ENCODE measurements at regions not wholly inside any gene's neighbourhood (a gene's known extent, or its start where the extent isn't known, plus 50 kb on each side); places are given as distances from the start of the nearest gene placed in this dataset.
A peak's percentile ranks its signal among the peaks of the same experiment; 100 is the strongest.

- no peak for DNase-seq
- Histone ChIP-seq H3K18ac (ENCODE audit: low read length) (no peak overlapping the region), H3K23ac (ENCODE audit: low read length) (no peak overlapping the region), H2BK12ac (ENCODE audit: low read length) (no peak overlapping the region), H3K9me3 (ENCODE audit: insufficient read depth, low read depth, low read length) (no peaks in the 10 kb centered on the region), H3K79me2 (ENCODE audit: control insufficient read depth, insufficient read depth, low read length, poor library complexity) (no peaks in the 10 kb centered on the region), H3K4ac (ENCODE audit: low read depth, low read length) (no peak overlapping the region), H3K9ac (ENCODE audit: low read length) (no peak overlapping the region), H3K4me1 (ENCODE audit: control insufficient read depth in 1 of 2, insufficient read depth in 2 of 2, low read length in 2 of 2) (no peaks in the 10 kb centered on the region), H3K4me2 (ENCODE audit: low read length) (no peak overlapping the region), H3K27ac (ENCODE audit: low read depth, low read length) (no peak overlapping the region), H4K91ac (ENCODE audit: low read depth, low read length) (no peak overlapping the region), H3K79me1 (ENCODE audit: low read length) (no peaks in the 10 kb centered on the region), H2AK5ac (ENCODE audit: low read length) (no peak overlapping the region), H3K4me3 (ENCODE audit: low read depth, low read length) (no peak overlapping the region), H3K36me3 (ENCODE audit: control insufficient read depth in 1 of 2, insufficient read depth in 2 of 2, low read length in 2 of 2) (no peaks in the 10 kb centered on the region), H2BK120ac (ENCODE audit: insufficient read depth, low read length, poor library complexity) (no peak overlapping the region), H2AFZ (ENCODE audit: insufficient read depth, low read length, poor library complexity) (no peak overlapping the region), H4K12ac (ENCODE audit: low read depth, low read length) (no peak overlapping the region), H3K14ac (ENCODE audit: low read length) (no peak overlapping the region), H4K8ac (ENCODE audit: low read depth, low read length) (no peak overlapping the region), H3K27me3 (ENCODE audit: insufficient read depth, low read length) (no peaks in the 10 kb centered on the region), H2BK5ac (ENCODE audit: low read depth, low read length, poor library complexity) (no peak overlapping the region)
- no CpG with 5 or more reads among the region's 5 CpGs for WGBS (ENCODE audit: extremely low coverage, insufficient coverage, insufficient read length)
Measured at GRCh38 chr1:208943291-208943690, 640.2 kb upstream of the CAMK1G start.

- no peaks in the 10 kb centered on the region for H3K79me1 ChIP-seq (ENCODE audit: low read length)
- no peak overlapping the region for H2BK120ac ChIP-seq (ENCODE audit: insufficient read depth, low read length, poor library complexity)
- no peak overlapping the region for H3K4me3 ChIP-seq (ENCODE audit: low read depth, low read length)
- H3K4me2 ChIP-seq (ENCODE audit: low read length): no peak overlapping the region
- no peaks in the 10 kb centered on the region for H3K9me3 ChIP-seq (ENCODE audit: insufficient read depth, low read depth, low read length)
- no peak overlapping the region for H3K14ac ChIP-seq (ENCODE audit: low read length)
- no peak for DNase-seq
- no peaks in the 10 kb centered on the region for H3K79me2 ChIP-seq (ENCODE audit: control insufficient read depth, insufficient read depth, low read length, poor library complexity)
- H2AFZ ChIP-seq (ENCODE audit: insufficient read depth, low read length, poor library complexity): no peak overlapping the region
- no peak overlapping the region for H4K12ac ChIP-seq (ENCODE audit: low read depth, low read length)
- no peak overlapping the region for H3K23ac ChIP-seq (ENCODE audit: low read length)
- H2AK5ac ChIP-seq (ENCODE audit: low read length): no peak overlapping the region
- H3K9ac ChIP-seq (ENCODE audit: low read length): no peak overlapping the region
- H3K18ac ChIP-seq (ENCODE audit: low read length): no peak overlapping the region
- H3K4me1 ChIP-seq (ENCODE audit: control insufficient read depth in 1 of 2, insufficient read depth in 2 of 2, low read length in 2 of 2): no peaks in the 10 kb centered on the region
- no peaks in the 10 kb centered on the region for H3K27me3 ChIP-seq (ENCODE audit: insufficient read depth, low read length)
- no peak overlapping the region for H2BK5ac ChIP-seq (ENCODE audit: low read depth, low read length, poor library complexity)
- no peaks in the 10 kb centered on the region for H3K36me3 ChIP-seq (ENCODE audit: control insufficient read depth in 1 of 2, insufficient read depth in 2 of 2, low read length in 2 of 2)
- H4K8ac ChIP-seq (ENCODE audit: low read depth, low read length): no peak overlapping the region
- no peak overlapping the region for H4K91ac ChIP-seq (ENCODE audit: low read depth, low read length)
- no peak overlapping the region for H3K4ac ChIP-seq (ENCODE audit: low read depth, low read length)
- WGBS (ENCODE audit: extremely low coverage, insufficient coverage, insufficient read length): no CpG with 5 or more reads among the region's 2 CpGs
- no peak overlapping the region for H2BK12ac ChIP-seq (ENCODE audit: low read length)
- no peak overlapping the region for H3K27ac ChIP-seq (ENCODE audit: low read depth, low read length)
Measured at GRCh38 chr1:208944981-208945451, 638.5 kb upstream of the CAMK1G start.

GRCh38 chr1:208950206-208950605 is 633.3 kb upstream of the CAMK1G start:
- H2BK120ac ChIP-seq (ENCODE audit: insufficient read depth, low read length, poor library complexity): no peak overlapping the region
- H3K79me1 ChIP-seq (ENCODE audit: low read length): no peaks in the 10 kb centered on the region
- no peak overlapping the region for H3K9ac ChIP-seq (ENCODE audit: low read length)
- no peak overlapping the region for H3K23ac ChIP-seq (ENCODE audit: low read length)
- no peak overlapping the region for H2BK12ac ChIP-seq (ENCODE audit: low read length)
- WGBS (ENCODE audit: extremely low coverage, insufficient coverage, insufficient read length): no CpG with 5 or more reads among the region's 3 CpGs
- H4K91ac ChIP-seq (ENCODE audit: low read depth, low read length): no peak overlapping the region
- H3K27me3 ChIP-seq (ENCODE audit: insufficient read depth, low read length): no peaks in the 10 kb centered on the region
- H3K9me3 ChIP-seq (ENCODE audit: insufficient read depth, low read depth, low read length): no peaks in the 10 kb centered on the region
- no peak overlapping the region for H2BK5ac ChIP-seq (ENCODE audit: low read depth, low read length, poor library complexity)
- H3K4me1 ChIP-seq (ENCODE audit: control insufficient read depth in 1 of 2, insufficient read depth in 2 of 2, low read length in 2 of 2): peaks cover 3% of the 10 kb centered on the region in 2 experiments
- H4K8ac ChIP-seq (ENCODE audit: low read depth, low read length): no peak overlapping the region
- H3K79me2 ChIP-seq (ENCODE audit: control insufficient read depth, insufficient read depth, low read length, poor library complexity): no peaks in the 10 kb centered on the region
- H2AFZ ChIP-seq (ENCODE audit: insufficient read depth, low read length, poor library complexity): no peak overlapping the region
- H3K4ac ChIP-seq (ENCODE audit: low read depth, low read length): no peak overlapping the region
- H3K4me2 ChIP-seq (ENCODE audit: low read length): no peak overlapping the region
- no peak overlapping the region for H2AK5ac ChIP-seq (ENCODE audit: low read length)
- H4K12ac ChIP-seq (ENCODE audit: low read depth, low read length): no peak overlapping the region
- H3K27ac ChIP-seq (ENCODE audit: low read depth, low read length): no peak overlapping the region
- no peak for DNase-seq
- H3K18ac ChIP-seq (ENCODE audit: low read length): no peak overlapping the region
- no peaks in the 10 kb centered on the region for H3K36me3 ChIP-seq (ENCODE audit: control insufficient read depth in 1 of 2, insufficient read depth in 2 of 2, low read length in 2 of 2)
- no peak overlapping the region for H3K14ac ChIP-seq (ENCODE audit: low read length)
- H3K4me3 ChIP-seq (ENCODE audit: low read depth, low read length): no peak overlapping the region

GRCh38 chr1:208951026-208951525 is 632.4 kb upstream of the CAMK1G start:
- DNase-seq: no peak
- Histone ChIP-seq H3K14ac (ENCODE audit: low read length) (no peak overlapping the region), H3K4ac (ENCODE audit: low read depth, low read length) (no peak overlapping the region), H2BK120ac (ENCODE audit: insufficient read depth, low read length, poor library complexity) (peak overlapping the region; percentile 43), H3K36me3 (ENCODE audit: control insufficient read depth in 1 of 2, insufficient read depth in 2 of 2, low read length in 2 of 2) (no peaks in the 10 kb centered on the region), H4K91ac (ENCODE audit: low read depth, low read length) (no peak overlapping the region), H3K79me2 (ENCODE audit: control insufficient read depth, insufficient read depth, low read length, poor library complexity) (no peaks in the 10 kb centered on the region), H3K79me1 (ENCODE audit: low read length) (no peaks in the 10 kb centered on the region), H4K8ac (ENCODE audit: low read depth, low read length) (no peak overlapping the region), H2AFZ (ENCODE audit: insufficient read depth, low read length, poor library complexity) (no peak overlapping the region), H3K18ac (ENCODE audit: low read length) (no peak overlapping the region), H2AK5ac (ENCODE audit: low read length) (no peak overlapping the region), H2BK5ac (ENCODE audit: low read depth, low read length, poor library complexity) (no peak overlapping the region), H3K27ac (ENCODE audit: low read depth, low read length) (no peak overlapping the region), H3K23ac (ENCODE audit: low read length) (no peak overlapping the region), H3K4me2 (ENCODE audit: low read length) (no peak overlapping the region), H3K4me1 (ENCODE audit: control insufficient read depth in 1 of 2, insufficient read depth in 2 of 2, low read length in 2 of 2) (peaks cover 3% of the 10 kb centered on the region in 2 experiments), H3K9me3 (ENCODE audit: insufficient read depth, low read depth, low read length) (no peaks in the 10 kb centered on the region), H4K12ac (ENCODE audit: low read depth, low read length) (no peak overlapping the region), H2BK12ac (ENCODE audit: low read length) (no peak overlapping the region), H3K27me3 (ENCODE audit: insufficient read depth, low read length) (no peaks in the 10 kb centered on the region), H3K4me3 (ENCODE audit: low read depth, low read length) (no peak overlapping the region), H3K9ac (ENCODE audit: low read length) (no peak overlapping the region)
- WGBS (ENCODE audit: extremely low coverage, insufficient coverage, insufficient read length): no CpG with 5 or more reads among the region's 5 CpGs
